ENCODE measurements at regions not wholly inside any gene's neighbourhood (a gene's known extent, or its start where the extent isn't known, plus 50 kb on each side); places are given as distances from the start of the nearest gene placed in this dataset.

GRCh38 chr6:56765494-56765893 lies 122.8 kb upstream of the DST start:
- no peak for DNase-seq

GRCh38 chr6:56764081-56764566 lies 121.4 kb upstream of the DST start:
- DNase-seq: no peak

GRCh38 chr6:56761651-56762050 lies 119.0 kb upstream of the DST start:
- DNase-seq: no peak

- no peak for DNase-seq
Observed at GRCh38 chr6:56760842-56761241, 118.2 kb upstream of the DST start.

- DNase-seq: no peak
Observed at GRCh38 chr6:56759521-56759920, 116.8 kb upstream of the DST start.

GRCh38 chr6:56758553-56758952 lies 115.9 kb upstream of the DST start:
- DNase-seq: no peak

- DNase-seq: no peak
Observed at GRCh38 chr6:56758120-56758519, 115.4 kb upstream of the DST start.

GRCh38 chr6:56757588-56757984 lies 114.9 kb upstream of the DST start:
- no peak for DNase-seq

- no peak for DNase-seq
Observed at GRCh38 chr6:56756791-56757587, 114.3 kb upstream of the DST start.

GRCh38 chr6:56756219-56756789 lies 113.6 kb upstream of the DST start:
- DNase-seq: no peak

GRCh38 chr6:56755040-56755439 lies 112.4 kb upstream of the DST start:
- DNase-seq: no peak

GRCh38 chr6:56753811-56754210 lies 111.1 kb upstream of the DST start:
- DNase-seq: no peak

- DNase-seq: no peak
Observed at GRCh38 chr6:56752534-56752933, 109.8 kb upstream of the DST start.

GRCh38 chr6:56752009-56752408 lies 109.3 kb upstream of the DST start:
- no peak for DNase-seq

GRCh38 chr6:56751604-56752003 lies 108.9 kb upstream of the DST start:
- DNase-seq: no peak

GRCh38 chr6:56750686-56751085 lies 108.0 kb upstream of the DST start:
- DNase-seq: no peak

- no peak for DNase-seq
Observed at GRCh38 chr6:56749632-56750151, 107.0 kb upstream of the DST start.

- DNase-seq: no peak
Observed at GRCh38 chr6:56746767-56747504, 104.2 kb upstream of the DST start.

GRCh38 chr6:56745971-56746370 lies 103.3 kb upstream of the DST start:
- DNase-seq: no peak

- no peak for DNase-seq
Observed at GRCh38 chr6:56745081-56745480, 102.4 kb upstream of the DST start.

GRCh38 chr6:56744528-56744927 lies 101.8 kb upstream of the DST start:
- DNase-seq: no peak

GRCh38 chr6:56742122-56742791 lies 99.6 kb upstream of the DST start:
- DNase-seq: no peak

- no peak for DNase-seq
Observed at GRCh38 chr6:56741472-56741871, 98.8 kb upstream of the DST start.

Data from NCI-H1092 treated with DMSO at 0.1 percent for 48 hours (cell line).